Uterus (tissue), 2 donors: ENCODE measurements at regions not wholly inside any gene's neighbourhood (a gene's known extent, or its start where the extent isn't known, plus 50 kb on each side); places are given as distances from the start of the nearest gene placed in this dataset.
"Not testable (repeated sequence)": the region's sequence is repeated elsewhere in the genome, so short reads cannot be mapped to it uniquely, and the experiment has no call there.

Experiments used
- POLR2A ChIP-seq, 2 donors: fragments of 450-650 bp; IDR thresholded peaks; one replicate each; pipeline ENCODE4 v1.6.1; 2016; ENCODE audit warnings: antibody characterized with exemption in 2 of 2, mild to moderate bottlenecking in 1 of 2, moderate library complexity in 1 of 2
- TF ChIP-seq, protein P1 (sequence below), 4 experiments: fragments of 200-600 bp in 2 of 4; fragments of 450-650 bp in 2 of 4; sonication (generic) in 2 of 4; IDR thresholded peaks; one replicate each; pipeline ENCODE4 v1.5.1; 2016 to 2019; ENCODE audit warnings: antibody characterized with exemption in 4 of 4, mild to moderate bottlenecking in 2 of 4, moderate library complexity in 1 of 4

GRCh38 chr10:85504641-85505040 is 862.0 kb downstream of the GRID1 start:
- TF ChIP-seq POLR2A (IDR thresholded peaks at IDR 0.05) = not testable (repeated sequence)
- TF ChIP-seq, protein P1, sequence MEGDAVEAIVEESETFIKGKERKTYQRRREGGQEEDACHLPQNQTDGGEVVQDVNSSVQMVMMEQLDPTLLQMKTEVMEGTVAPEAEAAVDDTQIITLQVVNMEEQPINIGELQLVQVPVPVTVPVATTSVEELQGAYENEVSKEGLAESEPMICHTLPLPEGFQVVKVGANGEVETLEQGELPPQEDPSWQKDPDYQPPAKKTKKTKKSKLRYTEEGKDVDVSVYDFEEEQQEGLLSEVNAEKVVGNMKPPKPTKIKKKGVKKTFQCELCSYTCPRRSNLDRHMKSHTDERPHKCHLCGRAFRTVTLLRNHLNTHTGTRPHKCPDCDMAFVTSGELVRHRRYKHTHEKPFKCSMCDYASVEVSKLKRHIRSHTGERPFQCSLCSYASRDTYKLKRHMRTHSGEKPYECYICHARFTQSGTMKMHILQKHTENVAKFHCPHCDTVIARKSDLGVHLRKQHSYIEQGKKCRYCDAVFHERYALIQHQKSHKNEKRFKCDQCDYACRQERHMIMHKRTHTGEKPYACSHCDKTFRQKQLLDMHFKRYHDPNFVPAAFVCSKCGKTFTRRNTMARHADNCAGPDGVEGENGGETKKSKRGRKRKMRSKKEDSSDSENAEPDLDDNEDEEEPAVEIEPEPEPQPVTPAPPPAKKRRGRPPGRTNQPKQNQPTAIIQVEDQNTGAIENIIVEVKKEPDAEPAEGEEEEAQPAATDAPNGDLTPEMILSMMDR (IDR thresholded peaks at IDR 0.05) = not testable (repeated sequence)
